Testis (tissue), 2 donors: ENCODE measurements at regions not wholly inside any gene's neighbourhood (a gene's known extent, or its start where the extent isn't known, plus 50 kb on each side); places are given as distances from the start of the nearest gene placed in this dataset.

Source experiments
- DNase-seq: peaks from one replicate; pipeline ENCODE4 v3.0.0-alpha.2; 2019
- H3K27ac ChIP-seq, 2 donors: fragments of 200-600 bp; sonication (generic); one replicate each; pipeline ENCODE4 v1.5.1; 2019
- H3K27me3 ChIP-seq: fragments of 200-600 bp; sonication (generic); one replicate; pipeline ENCODE4 v1.5.1; 2019
- H3K36me3 ChIP-seq: fragments of 200-600 bp; sonication (generic); one replicate; pipeline ENCODE4 v1.5.1; 2017; ENCODE audit warnings: low read depth; ENCODE audit errors: missing control alignments
- H3K4me1 ChIP-seq: fragments of 200-600 bp; sonication (generic); one replicate; pipeline ENCODE4 v1.5.1; 2019
- H3K4me3 ChIP-seq, 2 donors: fragments of 200-600 bp; sonication (generic); one replicate each; pipeline ENCODE4 v1.5.1; 2017 to 2019
- H3K9me3 ChIP-seq: fragments of 200-600 bp; sonication (generic); one replicate; pipeline ENCODE4 v1.5.1; 2017
- POLR2A ChIP-seq: fragments of 450-650 bp; IDR thresholded peaks from one replicate; pipeline ENCODE4 v1.6.1; 2017; ENCODE audit warnings: antibody characterized with exemption, mild to moderate bottlenecking, moderate library complexity
- WGBS, 2 donors: methylation state at CpG; one replicate each; pipeline ENCODE4 v1.1.5; 2018; 5-methylcytosine and 5-hydroxymethylcytosine counted together
- intact Hi-C: fragments of 100-400 bp; cut with DNase I; formaldehyde crosslinking; loops from one replicate; pipeline ENCODE4 v1.15.1; 2023; ENCODE audit warnings: low total_unique reads
- TF ChIP-seq, protein P1 (sequence below), 3 experiments: fragments of 450-650 bp in 2 of 3; fragments of 200-600 bp in 1 of 3; sonication (generic) in 1 of 3; IDR thresholded peaks; one replicate each; pipeline ENCODE4 v1.5.1; 2016 to 2019; ENCODE audit warnings: antibody characterized with exemption in 3 of 3, mild to moderate bottlenecking in 2 of 3, moderate library complexity in 1 of 3

DNA sequence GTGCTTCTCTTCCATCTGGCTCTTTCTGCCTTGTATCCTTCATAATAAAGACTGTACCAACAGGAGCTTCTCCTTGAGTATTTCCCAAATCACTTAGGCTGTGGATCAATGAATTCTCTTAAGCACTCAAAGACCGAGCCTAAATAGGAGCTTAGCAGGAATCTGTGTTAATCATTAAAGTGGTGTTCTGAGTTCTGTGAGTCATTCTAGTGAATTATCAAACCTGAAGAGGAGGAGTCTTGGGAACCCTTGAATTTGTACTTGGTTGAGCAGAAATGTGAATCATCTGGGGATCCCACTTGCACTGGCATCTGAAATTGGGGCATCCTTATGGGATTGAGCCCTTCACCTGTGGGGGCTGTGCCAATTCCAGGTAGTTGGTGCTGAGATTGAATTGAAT, 946.2 kb downstream of the BCL11B start:
- Histone ChIP-seq H3K4me3 (no peak overlapping the region), H3K27ac (no peak overlapping the region), H3K27me3 (no peaks in the 10 kb centered on the region), H3K9me3 (no peaks in the 10 kb centered on the region), H3K4me1 (no peaks in the 10 kb centered on the region), H3K36me3 (no peaks in the 10 kb centered on the region)
- TF ChIP-seq, protein P1, sequence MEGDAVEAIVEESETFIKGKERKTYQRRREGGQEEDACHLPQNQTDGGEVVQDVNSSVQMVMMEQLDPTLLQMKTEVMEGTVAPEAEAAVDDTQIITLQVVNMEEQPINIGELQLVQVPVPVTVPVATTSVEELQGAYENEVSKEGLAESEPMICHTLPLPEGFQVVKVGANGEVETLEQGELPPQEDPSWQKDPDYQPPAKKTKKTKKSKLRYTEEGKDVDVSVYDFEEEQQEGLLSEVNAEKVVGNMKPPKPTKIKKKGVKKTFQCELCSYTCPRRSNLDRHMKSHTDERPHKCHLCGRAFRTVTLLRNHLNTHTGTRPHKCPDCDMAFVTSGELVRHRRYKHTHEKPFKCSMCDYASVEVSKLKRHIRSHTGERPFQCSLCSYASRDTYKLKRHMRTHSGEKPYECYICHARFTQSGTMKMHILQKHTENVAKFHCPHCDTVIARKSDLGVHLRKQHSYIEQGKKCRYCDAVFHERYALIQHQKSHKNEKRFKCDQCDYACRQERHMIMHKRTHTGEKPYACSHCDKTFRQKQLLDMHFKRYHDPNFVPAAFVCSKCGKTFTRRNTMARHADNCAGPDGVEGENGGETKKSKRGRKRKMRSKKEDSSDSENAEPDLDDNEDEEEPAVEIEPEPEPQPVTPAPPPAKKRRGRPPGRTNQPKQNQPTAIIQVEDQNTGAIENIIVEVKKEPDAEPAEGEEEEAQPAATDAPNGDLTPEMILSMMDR (IDR thresholded peaks at IDR 0.05): no peak
- TF ChIP-seq POLR2A: no peak
- intact Hi-C loops: no loop called here
- 92 to 94% methylated on average over 1 of the region's 1 CpG for WGBS, 2 donors
- DNase-seq: no peak

- Histone ChIP-seq H3K4me3 (no peak overlapping the region), H3K4me1 (no peaks in the 10 kb centered on the region), H3K27ac (no peak overlapping the region), H3K36me3 (no peaks in the 10 kb centered on the region), H3K27me3 (no peaks in the 10 kb centered on the region), H3K9me3 (no peaks in the 10 kb centered on the region)
- 91 to 92% methylated on average over 6 of the region's 6 CpGs for WGBS, 2 donors
- DNase-seq: no peak
- TF ChIP-seq POLR2A: no peak
- TF ChIP-seq, protein P1 (IDR thresholded peaks at IDR 0.05): no peak
- intact Hi-C loops: no loop called here
Measured at GRCh38 chr14:98328496-98328895, 943.5 kb downstream of the BCL11B start.

GRCh38 chr14:98334186-98334585, 937.8 kb downstream of the BCL11B start:
- H3K27ac ChIP-seq: no peak overlapping the region
- TF ChIP-seq, protein P1 (IDR thresholded peaks at IDR 0.05): no peak
- no peak for TF ChIP-seq POLR2A
- H3K9me3 ChIP-seq: no peaks in the 10 kb centered on the region
- H3K27me3 ChIP-seq: no peaks in the 10 kb centered on the region
- H3K4me3 ChIP-seq: no peak overlapping the region
- 92 to 93% methylated on average over 5 of the region's 5 CpGs for WGBS, 2 donors
- no peaks in the 10 kb centered on the region for H3K4me1 ChIP-seq
- H3K36me3 ChIP-seq: no peaks in the 10 kb centered on the region
- no peak for DNase-seq
- intact Hi-C loops: no loop called here

DNA sequence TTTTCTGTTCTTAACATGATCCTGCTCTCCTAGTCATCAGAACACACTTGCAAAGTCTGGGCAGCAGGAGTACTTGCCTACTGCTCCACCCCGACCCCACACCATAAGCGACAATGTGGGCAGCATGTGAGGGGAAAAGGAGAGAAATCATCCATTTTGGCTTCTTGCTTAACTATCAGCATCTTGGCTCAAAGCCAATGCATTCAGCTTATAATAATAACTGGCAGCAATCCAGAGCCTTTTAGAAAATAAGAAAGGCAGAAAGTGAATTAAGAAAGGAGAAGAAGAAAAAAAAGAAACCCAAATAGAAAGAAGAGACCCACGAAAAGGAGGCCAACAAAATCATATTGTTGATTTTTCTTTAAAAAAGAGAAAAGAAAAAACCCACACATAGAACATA, 930.8 kb downstream of the BCL11B start:
- Histone ChIP-seq H3K27ac (no peak overlapping the region), H3K4me1 (no peaks in the 10 kb centered on the region), H3K9me3 (no peaks in the 10 kb centered on the region), H3K4me3 (no peak overlapping the region), H3K36me3 (no peaks in the 10 kb centered on the region), H3K27me3 (no peaks in the 10 kb centered on the region)
- intact Hi-C loops: no loop called here
- no peak for DNase-seq
- no peak for TF ChIP-seq POLR2A
- TF ChIP-seq, protein P1 (IDR thresholded peaks at IDR 0.05): no peak
- WGBS, 2 donors: 62 to 63% methylated on average over 3 of the region's 3 CpGs

DNA sequence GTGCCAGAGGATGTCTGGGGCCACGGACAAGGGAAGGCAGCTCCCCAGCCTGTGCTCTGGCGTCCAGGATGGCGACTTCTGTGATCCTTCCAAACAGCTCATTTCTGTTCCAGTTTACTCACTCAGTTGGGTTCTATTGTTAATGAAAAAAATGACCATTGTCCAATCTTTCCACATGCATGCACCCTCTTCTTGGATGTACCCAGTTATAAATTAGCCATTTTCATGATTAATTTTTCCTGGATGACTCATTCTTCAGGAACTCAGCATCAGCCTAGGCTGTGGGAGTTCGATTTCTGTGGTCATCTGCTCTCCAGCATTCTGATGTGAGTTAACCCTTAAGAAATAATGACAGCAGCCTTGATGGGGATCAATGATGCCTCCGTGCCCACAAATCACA, 926.8 kb downstream of the BCL11B start:
- TF ChIP-seq, protein P1 (IDR thresholded peaks at IDR 0.05): no peak
- no peak for TF ChIP-seq POLR2A
- no peaks in the 10 kb centered on the region for H3K27me3 ChIP-seq
- no peak overlapping the region for H3K4me3 ChIP-seq
- intact Hi-C loops: no loop called here
- H3K36me3 ChIP-seq: no peaks in the 10 kb centered on the region
- no peaks in the 10 kb centered on the region for H3K9me3 ChIP-seq
- no peaks in the 10 kb centered on the region for H3K4me1 ChIP-seq
- WGBS, 2 donors: 52 to 58% methylated on average over 5 of the region's 5 CpGs
- DNase-seq: no peak
- no peak overlapping the region for H3K27ac ChIP-seq
